ENCODE measurements at regions not wholly inside any gene's neighbourhood (a gene's known extent, or its start where the extent isn't known, plus 50 kb on each side); places are given as distances from the start of the nearest gene placed in this dataset.

GRCh38 chr2:228720895-228721294, 539.4 kb upstream of the SPHKAP start:
- Mint-ChIP-seq H3K36me3 (ENCODE audit: insufficient read depth, unreplicated experiment) (no peaks in the 10 kb centered on the region), H3K4me3 (ENCODE audit: unreplicated experiment) (no peak overlapping the region), H3K27ac (ENCODE audit: unreplicated experiment) (no peak overlapping the region), H3K4me1 (ENCODE audit: low read depth, unreplicated experiment) (no peaks in the 10 kb centered on the region), H3K27me3 (ENCODE audit: insufficient read depth, unreplicated experiment) (peaks cover 8% of the 10 kb centered on the region), H3K9me3 (ENCODE audit: unreplicated experiment) (no peaks in the 10 kb centered on the region)
- DNase-seq: no peak
- POLR2A ChIA-PET: no interaction called here
- TF ChIP-seq, protein P1, sequence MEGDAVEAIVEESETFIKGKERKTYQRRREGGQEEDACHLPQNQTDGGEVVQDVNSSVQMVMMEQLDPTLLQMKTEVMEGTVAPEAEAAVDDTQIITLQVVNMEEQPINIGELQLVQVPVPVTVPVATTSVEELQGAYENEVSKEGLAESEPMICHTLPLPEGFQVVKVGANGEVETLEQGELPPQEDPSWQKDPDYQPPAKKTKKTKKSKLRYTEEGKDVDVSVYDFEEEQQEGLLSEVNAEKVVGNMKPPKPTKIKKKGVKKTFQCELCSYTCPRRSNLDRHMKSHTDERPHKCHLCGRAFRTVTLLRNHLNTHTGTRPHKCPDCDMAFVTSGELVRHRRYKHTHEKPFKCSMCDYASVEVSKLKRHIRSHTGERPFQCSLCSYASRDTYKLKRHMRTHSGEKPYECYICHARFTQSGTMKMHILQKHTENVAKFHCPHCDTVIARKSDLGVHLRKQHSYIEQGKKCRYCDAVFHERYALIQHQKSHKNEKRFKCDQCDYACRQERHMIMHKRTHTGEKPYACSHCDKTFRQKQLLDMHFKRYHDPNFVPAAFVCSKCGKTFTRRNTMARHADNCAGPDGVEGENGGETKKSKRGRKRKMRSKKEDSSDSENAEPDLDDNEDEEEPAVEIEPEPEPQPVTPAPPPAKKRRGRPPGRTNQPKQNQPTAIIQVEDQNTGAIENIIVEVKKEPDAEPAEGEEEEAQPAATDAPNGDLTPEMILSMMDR (IDR thresholded peaks at IDR 0.05; ENCODE audit: insufficient read depth in 1 of 2, low read depth in 1 of 2, low read length in 1 of 2, severe bottlenecking in 1 of 2, unreplicated experiment in 1 of 2): no peak
- CTCF ChIA-PET: no interaction called here
- H3K9me3 ChIP-seq: no peaks in the 10 kb centered on the region
- BruUV-seq (replicated peaks): no TSS peak
- no peaks in the 10 kb centered on the region for H3K36me3 ChIP-seq (ENCODE audit: control insufficient read depth, insufficient read depth, low read length)
- no peaks in the 10 kb centered on the region for H3K4me1 ChIP-seq
- intact Hi-C loops (cut with micrococcal nuclease; ENCODE audit: unreplicated experiment): no loop called here
- H3K4me3 ChIP-seq (ENCODE audit: low read depth, low read length): no peak overlapping the region
- no peaks in the 10 kb centered on the region for H3K27me3 ChIP-seq (replicated peaks; ENCODE audit: control insufficient read depth, insufficient read depth, low read length)

GRCh38 chr2:228709788-228710371, 528.4 kb upstream of the SPHKAP start:
- Histone ChIP-seq H3K36me3 (ENCODE audit: control insufficient read depth, insufficient read depth, low read length) (no peaks in the 10 kb centered on the region), H3K27me3 (replicated peaks; ENCODE audit: control insufficient read depth, insufficient read depth, low read length) (no peaks in the 10 kb centered on the region), H3K9me3 (no peaks in the 10 kb centered on the region), H3K4me3 (ENCODE audit: low read depth, low read length) (no peak overlapping the region), H3K4me1 (no peaks in the 10 kb centered on the region)
- no peak for DNase-seq
- H3K4me3 Mint-ChIP-seq (ENCODE audit: unreplicated experiment): no peak overlapping the region
- ChIA-PET CTCF (no interaction called here), POLR2A (no interaction called here)
- H3K36me3 Mint-ChIP-seq (ENCODE audit: insufficient read depth, unreplicated experiment): no peaks in the 10 kb centered on the region
- no peak overlapping the region for H3K27ac Mint-ChIP-seq (ENCODE audit: unreplicated experiment)
- no TSS peak for BruUV-seq (replicated peaks)
- TF ChIP-seq, protein P1 (IDR thresholded peaks at IDR 0.05; ENCODE audit: insufficient read depth in 1 of 2, low read depth in 1 of 2, low read length in 1 of 2, severe bottlenecking in 1 of 2, unreplicated experiment in 1 of 2): no peak
- intact Hi-C loops (cut with micrococcal nuclease; ENCODE audit: unreplicated experiment): loop anchor here (10.0 kb wide), 1 partner anchor 735 kb away; no protein-coding TSS in a partner anchor
- peaks cover 7% of the 10 kb centered on the region for H3K27me3 Mint-ChIP-seq (ENCODE audit: insufficient read depth, unreplicated experiment)
- no peaks in the 10 kb centered on the region for H3K9me3 Mint-ChIP-seq (ENCODE audit: unreplicated experiment)
- no peaks in the 10 kb centered on the region for H3K4me1 Mint-ChIP-seq (ENCODE audit: low read depth, unreplicated experiment)

DNA sequence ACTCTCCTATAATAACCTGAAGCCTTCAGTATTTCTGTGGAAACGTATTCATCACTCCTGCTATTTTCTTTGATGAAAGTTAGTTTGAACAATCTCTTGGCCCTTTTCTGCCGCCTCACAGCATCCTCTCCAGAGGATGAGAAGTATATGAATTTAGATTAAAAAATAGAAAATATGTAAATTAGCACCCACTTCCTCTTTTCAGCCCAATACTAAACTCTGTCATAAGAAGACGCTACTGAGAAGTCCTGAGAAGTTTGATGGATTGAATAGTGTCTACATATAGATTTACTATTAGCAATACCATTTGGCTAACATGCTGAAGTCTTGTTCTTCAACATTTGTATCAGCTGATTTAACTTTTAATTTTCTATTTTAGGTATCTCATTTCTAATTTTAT, 526.4 kb upstream of the SPHKAP start:
- Histone ChIP-seq H3K9me3 (no peaks in the 10 kb centered on the region), H3K27me3 (replicated peaks; ENCODE audit: control insufficient read depth, insufficient read depth, low read length) (no peaks in the 10 kb centered on the region), H3K4me3 (ENCODE audit: low read depth, low read length) (no peak overlapping the region), H3K4me1 (no peaks in the 10 kb centered on the region), H3K36me3 (ENCODE audit: control insufficient read depth, insufficient read depth, low read length) (no peaks in the 10 kb centered on the region)
- no peak for DNase-seq
- H3K27ac Mint-ChIP-seq (ENCODE audit: unreplicated experiment): no peak overlapping the region
- intact Hi-C loops (cut with micrococcal nuclease; ENCODE audit: unreplicated experiment): loop anchor here (10.0 kb wide), 1 partner anchor 737 kb away; no protein-coding TSS in a partner anchor
- no peaks in the 10 kb centered on the region for H3K9me3 Mint-ChIP-seq (ENCODE audit: unreplicated experiment)
- no peaks in the 10 kb centered on the region for H3K36me3 Mint-ChIP-seq (ENCODE audit: insufficient read depth, unreplicated experiment)
- ChIA-PET POLR2A (no interaction called here), CTCF (no interaction called here)
- H3K4me3 Mint-ChIP-seq (ENCODE audit: unreplicated experiment): no peak overlapping the region
- peaks cover 6% of the 10 kb centered on the region for H3K27me3 Mint-ChIP-seq (ENCODE audit: insufficient read depth, unreplicated experiment)
- TF ChIP-seq, protein P1 (IDR thresholded peaks at IDR 0.05; ENCODE audit: insufficient read depth in 1 of 2, low read depth in 1 of 2, low read length in 1 of 2, severe bottlenecking in 1 of 2, unreplicated experiment in 1 of 2): no peak
- no peaks in the 10 kb centered on the region for H3K4me1 Mint-ChIP-seq (ENCODE audit: low read depth, unreplicated experiment)
- no TSS peak for BruUV-seq (replicated peaks)

All from Caco-2 (cell line).